Limb (tissue), 2 donors: ENCODE measurements at regions not wholly inside any gene's neighbourhood (a gene's known extent, or its start where the extent isn't known, plus 50 kb on each side); places are given as distances from the start of the nearest gene placed in this dataset.
A peak's percentile ranks its signal among the peaks of the same experiment; 100 is the strongest.
"Not testable (repeated sequence)": the region's sequence is repeated elsewhere in the genome, so short reads cannot be mapped to it uniquely, and the experiment has no call there.

Experiments used
- DNase-seq, 2 donors: peaks; one replicate each; pipeline ENCODE4 v3.0.0-alpha.2; 2016; ENCODE audit errors: extremely low spot score in 2 of 2

DNA sequence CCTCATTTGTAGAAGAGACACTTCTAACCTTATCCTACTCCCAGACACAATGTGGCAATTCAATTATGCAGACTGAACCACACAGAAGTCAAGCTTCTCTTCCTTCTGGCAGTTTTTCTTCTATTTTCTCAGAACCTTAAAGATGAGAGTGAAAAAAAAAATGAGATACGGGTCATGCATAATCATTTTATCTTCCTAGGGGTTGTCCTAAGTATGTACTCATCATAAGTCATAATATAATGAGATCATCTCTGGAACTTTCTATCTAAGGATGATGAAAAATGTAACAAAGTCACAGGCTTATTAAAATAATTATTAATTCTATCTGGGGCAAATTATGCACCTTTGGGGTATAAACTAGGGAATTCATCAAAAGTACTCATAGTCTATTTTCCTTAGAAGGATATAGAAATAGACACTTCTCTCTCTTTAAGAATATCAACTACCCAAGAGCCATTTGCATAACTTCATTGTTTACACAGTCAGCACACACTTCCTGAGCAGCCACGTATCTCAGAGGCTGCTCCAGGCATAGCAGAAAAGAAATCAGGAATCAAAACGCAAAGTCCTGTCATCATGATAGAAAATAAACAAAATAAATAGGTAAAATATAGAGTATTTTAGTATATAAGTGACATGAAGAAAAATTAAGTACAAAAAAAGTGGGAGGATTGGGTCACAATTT, 345.9 kb upstream of the SPHKAP start:
- DNase-seq, result no peak

DNA sequence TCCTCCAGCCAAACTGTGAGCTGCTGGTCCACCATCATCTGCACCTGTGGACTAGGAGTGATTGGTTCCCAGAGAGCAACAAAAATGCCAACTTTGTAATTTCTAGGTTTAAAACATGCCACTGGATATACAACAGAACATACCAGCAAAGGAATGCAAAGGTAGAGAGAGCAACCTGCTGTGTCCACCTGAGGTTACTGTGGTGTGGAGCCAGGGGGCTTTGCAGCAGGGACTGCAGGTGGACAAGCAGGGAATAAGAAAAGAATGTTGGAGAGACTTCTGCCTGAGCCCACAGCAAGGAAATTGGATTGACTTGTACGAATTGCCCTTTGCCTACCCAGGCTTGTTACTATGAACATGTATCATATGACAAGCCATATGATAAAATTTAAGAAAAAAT, 345.2 kb upstream of the SPHKAP start:
- DNase-seq, result no peak

DNA sequence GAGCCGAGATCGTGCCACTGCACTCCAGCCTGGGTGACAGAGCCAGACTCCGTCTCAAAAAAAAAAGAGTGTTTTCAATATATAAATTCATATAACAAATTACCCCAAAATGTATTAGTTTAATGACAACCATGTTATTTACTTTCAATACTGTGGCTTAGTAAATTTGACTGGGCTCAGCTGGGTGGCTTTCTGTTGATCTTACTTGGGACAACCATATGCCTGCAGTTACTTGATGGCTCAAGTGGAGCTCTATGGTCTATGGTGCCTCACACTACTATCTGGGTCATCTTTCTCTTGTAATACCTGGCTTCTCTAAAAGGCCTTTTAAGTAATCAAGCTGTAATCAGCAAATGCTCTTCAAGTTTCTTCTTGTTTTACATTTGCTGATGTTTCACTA, 341.5 kb upstream of the SPHKAP start:
- no peak for DNase-seq

DNA sequence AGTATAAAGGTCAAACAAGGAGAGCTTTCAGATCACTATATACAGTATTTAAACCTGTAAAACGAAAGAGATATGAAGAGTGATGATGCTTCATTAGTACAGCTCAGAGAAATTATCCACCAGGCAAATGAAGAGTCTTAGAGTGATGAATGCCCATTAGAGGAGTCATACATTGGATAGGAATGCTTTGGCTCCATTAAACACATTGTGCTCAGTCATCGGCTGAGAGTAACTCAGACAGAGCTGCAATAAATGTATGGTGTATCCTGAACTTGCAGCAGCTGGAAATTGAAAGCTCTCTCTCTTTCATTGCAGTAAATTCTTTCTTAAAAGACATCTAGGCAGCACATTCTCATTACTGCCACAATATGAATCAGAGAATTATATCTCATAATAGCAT, 340.8 kb upstream of the SPHKAP start:
- no peak for DNase-seq

DNA sequence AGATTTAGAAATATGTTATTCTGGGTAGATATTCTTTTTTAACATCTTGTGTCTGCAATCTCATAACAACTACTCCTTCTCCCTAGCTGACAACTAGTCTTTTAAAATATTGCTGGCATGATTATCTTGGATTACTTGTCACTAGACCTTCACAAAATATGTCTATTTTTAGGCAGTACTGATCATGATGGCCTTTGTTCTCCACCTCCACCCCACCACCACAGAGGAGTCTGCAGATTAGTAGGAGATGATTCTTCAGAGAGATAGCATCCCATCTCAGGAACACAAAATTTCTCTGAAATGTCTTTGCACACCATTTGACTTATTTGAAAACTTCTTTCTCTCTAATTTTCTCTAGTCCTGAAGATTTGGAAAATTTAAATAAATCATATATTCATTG, 338.1 kb upstream of the SPHKAP start:
- DNase-seq, result no peak

DNA sequence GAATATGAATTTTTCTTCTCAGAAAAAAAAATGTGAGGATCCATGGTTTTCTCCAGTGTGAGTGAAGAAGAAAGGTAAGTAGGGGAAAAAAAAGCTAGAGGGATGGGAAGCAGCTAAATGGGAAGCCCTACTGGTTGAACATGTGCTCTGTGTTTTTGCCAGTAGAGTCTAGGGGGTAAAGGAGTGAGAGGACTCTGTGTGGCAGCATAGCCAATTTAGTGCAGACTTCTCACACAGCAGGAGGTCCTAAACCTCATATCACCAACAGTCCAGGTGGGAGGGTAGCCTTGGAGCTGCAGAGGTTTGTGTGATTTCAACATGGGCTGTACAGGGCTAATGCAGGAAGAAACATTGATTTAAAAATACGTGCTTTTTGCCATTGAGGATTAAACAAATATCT, 334.5 kb upstream of the SPHKAP start:
- DNase-seq, result no peak

DNA sequence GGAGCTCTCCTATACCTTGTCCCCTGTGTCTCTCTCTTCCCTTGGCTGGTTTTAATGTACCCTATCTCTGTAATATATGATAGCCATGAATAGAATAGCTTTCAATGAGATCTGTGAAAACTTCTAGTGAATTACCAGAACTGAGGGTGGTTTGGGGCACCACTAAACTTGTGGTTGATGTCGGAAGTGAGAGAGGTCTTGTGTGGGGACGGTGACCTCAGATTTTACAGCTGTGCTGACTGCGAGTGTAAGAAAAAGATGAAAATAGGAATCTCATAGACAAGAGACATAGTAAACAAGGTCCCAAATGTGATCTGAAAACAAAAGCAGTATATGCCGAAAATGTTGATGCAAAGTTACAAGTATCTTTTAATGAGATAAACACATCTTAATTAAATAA, 332.0 kb upstream of the SPHKAP start:
- DNase-seq, result not testable (repeated sequence)

DNA sequence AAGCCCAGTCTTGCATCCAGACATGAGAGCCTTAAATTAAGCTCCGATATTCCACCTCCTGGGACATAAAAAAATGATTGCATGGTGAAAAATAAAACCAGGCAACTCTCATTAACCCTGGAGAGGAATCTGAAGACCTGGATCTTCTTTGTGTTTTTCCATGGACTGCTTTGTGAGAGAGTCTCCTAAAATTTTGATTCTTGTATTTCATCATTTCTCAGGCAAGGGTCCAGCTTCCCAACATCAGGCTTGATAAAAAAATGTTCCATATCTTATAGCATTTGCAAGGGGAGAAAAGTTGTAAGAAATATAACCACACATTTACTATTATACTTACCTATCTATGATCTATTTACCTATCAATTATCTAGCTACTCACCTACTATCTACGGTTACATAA, 327.5 kb upstream of the SPHKAP start:
- no peak for DNase-seq

DNA sequence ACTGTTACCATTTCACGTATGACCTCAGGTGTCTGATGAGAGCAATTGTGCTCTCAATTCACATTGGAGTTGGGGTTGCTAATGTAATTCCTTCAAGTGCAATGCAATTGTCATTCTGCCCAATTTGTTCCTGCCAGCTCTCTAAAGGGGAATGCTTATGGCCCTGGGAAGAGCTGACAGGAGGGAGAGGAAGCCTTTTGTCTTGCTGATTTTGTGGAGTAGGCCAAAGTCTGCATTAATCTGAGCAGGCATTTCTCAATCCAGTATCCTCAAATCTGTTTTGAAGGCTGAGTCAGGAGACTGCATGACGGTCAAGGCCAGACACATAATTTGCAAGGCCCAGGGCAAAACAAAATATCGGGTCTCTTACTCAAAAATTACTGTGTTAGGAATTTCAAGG, 326.4 kb upstream of the SPHKAP start:
- no peak for DNase-seq

DNA sequence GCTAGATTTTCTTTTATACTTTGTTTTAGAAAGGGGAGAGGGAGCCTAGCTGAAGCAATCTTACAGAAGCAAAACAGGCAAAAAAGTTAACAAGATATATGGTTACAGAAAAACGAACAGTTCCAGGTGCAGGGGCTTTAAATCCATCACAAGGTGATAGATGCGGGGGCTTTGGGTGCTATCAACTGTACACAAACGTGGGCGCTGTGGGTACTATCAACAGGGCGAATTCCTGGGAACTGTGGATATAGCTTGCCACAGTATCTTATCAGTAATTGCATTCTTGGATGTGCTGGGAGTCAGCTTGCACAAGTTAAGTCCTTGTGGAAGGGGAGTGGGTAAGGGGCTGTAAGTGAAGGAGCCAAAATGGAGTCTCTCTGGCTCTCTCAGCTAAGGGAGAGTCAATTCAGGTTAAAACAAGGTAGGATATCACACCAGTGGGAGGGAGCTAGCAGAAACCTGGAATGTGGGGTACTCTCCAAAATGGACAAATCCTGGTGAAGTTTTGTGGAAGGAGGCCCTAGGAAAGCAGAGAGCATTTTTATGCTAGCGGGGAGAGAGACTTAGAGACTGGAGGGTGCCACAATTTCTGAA, 325.8 kb upstream of the SPHKAP start:
- DNase-seq, result no peak

DNA sequence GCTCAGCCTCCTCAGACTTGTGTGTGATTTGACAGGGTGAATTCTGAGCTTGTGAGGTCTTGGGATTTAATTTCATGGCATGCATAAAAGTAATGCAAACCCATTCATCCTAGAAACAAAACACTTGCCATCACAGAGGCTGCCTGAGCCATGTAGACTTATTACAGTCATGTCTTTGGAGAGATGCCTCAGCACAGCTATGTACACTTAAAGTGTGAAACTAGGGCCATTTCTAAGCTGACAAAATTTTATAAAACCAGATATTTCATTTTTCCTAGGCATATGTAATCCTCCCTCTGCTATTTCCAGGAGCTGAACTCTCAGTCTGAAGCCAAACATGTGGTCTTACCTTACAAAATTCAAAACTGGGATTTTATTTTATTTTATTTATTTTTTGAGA, 322.2 kb upstream of the SPHKAP start:
- no peak for DNase-seq

DNA sequence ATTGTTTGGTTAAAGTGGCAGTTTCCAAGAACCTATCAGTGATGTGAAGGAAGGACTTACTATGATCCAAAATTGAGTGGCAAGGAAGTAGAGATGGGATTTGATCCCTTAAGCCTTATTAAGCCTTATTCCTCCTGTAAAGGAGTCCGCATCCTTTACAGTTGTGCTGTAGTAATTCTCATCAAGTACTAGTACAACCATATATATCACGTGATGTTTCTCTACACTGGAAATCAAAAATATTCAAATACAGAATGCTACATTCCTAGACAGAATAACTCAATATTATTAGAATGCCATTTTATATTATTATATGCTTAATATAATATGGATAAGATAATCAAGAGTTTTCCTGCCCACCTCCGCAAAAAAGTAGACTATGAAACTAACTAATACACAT, 312.4 kb upstream of the SPHKAP start:
- no peak for DNase-seq

DNA sequence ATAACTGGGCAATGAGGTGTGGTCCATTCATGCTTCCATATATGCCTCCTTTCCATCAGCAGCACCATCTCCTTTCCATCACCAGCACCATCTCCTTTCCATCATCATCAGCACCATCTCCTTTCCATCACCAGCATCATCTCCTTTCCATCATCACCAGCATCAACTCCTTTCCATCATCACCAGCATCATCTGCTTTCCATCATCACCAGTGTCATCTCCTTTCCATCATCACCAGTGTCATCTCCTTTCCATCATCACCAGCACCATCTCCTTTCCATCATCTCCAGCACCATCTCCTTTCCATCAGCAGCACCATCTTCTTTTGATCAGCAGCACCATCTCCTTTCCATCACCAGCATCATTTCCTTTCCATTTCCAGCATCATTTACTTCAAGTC, 297.5 kb upstream of the SPHKAP start:
- DNase-seq, result no peak

DNA sequence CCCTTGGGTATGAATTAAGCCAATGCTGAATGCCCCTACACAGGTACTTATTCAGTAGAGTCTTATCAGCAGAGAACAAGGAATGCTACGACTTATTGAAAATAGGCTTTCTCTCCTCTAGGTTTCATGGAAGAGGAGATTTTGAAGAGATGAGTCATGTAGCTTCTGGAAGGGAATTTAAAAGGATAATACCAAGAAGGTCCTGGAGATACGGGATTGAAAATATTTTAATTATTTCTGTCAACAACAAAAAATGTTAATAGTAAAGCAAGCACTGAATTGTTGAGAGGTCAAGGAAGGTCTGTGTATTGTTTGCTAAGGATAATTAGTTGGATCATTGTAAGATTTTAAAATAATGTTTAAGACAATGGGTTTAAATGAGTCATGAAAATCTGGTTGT, 293.0 kb upstream of the SPHKAP start:
- no peak for DNase-seq

DNA sequence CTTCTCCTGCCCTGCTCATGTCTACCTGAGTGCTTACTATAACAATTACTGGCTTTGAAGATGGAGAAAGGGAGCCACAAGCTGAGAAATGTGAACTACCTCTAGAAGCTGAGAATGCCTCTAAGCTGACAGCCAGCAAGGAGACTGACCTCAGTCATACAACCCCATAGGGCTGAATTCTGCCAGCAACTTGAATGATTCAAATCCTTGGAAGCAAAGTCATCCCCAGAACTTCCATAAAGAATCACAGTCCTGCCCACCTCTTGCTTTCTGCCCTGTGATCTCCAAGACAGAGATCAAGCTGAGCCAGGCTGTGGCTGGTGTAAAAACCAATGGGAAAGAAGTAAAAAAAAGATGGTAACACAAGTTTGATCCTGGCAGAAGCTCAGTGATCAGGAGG, 288.2 kb upstream of the SPHKAP start:
- DNase-seq, result no peak

DNA sequence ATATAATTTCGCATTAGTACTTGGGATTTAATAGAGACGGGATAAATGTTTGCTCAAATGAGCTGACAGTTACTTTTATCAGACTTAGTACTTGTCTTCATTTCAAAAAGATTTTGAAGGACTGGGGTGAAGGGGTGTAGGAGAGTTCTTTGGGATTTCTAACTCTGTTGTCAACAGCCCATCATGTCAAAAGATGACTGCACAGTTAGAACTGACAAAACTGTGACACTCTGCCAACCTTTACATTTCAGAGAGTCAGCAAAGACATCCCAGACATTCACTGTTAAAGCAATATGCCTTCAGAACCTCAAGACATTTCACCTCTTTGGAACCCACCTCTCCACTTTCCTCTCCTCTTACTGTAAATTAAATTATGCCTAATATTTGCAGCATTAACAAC, 285.4 kb upstream of the SPHKAP start:
- DNase-seq, result no peak

DNA sequence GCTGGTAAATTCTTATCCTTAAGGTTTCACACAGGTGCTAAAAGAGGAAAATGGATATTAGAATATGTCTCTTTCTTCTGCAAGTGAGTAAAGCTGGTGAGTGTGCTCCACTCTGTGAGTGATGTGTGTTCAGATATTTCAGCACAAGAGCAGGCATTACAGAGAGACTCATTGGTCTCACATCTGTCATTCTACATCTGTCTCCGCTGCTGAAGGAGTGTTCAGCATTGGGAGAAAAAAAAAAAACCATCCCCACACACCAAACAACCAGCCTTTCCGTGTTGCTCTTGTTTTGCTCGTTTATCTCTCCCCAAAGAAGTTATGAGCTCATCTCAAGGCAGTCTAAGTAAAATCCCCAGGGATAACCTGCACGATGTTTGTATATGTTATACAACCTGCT, 283.9 kb upstream of the SPHKAP start:
- DNase-seq, result no peak

DNA sequence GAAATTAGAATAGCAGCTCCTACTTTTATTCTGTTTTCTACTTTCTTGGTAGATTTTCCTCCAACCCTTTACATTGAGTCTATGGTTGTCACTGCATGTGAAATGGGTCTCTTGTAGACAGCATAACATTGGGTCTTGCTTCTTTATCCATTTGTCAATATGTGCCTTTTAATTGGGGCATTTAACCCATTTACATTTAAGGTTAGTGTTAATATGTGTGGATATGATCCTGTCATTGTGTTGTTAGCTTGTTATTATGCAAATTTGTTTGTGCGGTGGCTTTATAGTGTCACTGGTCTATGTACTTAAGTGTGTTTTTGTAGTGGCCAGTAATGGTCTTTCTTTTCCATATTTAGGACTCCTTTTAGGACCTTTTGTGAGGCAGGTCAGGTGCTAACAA, 276.9 kb upstream of the SPHKAP start:
- no peak for DNase-seq

DNA sequence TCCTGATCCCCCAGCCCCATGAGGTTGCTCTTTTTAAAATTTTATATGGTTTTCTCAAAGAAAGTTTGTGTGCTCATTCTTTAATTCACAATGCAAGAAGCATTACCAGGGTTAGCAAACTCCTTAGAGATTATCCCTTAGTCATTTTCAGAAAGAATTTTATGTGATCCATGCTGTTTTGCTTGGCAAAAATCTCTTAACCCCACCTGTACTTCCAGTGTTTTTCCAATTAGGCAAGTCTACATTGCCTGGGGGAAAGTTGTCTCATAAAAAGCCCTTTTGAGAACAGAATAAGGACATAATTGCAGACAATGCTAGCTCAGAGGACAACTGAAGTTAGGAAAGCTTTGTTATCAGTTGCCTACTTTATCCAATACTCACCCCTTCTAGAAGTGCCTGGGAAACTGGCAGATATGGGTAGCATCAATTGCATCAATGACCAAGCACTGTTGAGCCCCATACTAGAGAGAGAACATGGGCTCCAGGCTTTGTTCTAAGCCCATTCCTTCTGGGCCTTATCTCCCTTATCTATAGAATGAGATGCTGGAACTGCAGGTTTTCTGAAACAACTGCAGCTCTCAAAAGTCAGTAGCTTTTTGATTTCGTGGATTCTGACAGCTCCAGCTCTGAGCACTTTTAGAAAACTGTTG, 265.9 kb upstream of the SPHKAP start:
- DNase-seq, result no peak

DNA sequence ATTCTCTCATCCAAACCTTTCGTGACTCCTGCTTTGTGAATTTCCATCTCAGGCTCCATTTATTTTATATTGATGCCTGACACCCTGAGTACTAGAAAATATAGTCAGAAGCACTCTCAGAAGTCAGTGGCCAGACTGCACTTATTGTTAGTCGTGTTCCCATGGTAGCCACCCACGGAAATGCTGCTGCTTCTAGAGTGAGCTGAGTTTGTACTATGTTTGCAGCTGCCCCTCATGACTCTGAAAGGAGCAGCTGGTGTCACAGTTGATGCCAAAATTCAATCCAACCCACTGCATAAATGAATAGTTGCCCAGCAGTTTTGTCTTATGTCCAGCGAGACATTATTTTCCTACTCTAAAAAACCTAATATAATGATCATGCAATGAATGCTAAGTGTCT, 265.2 kb upstream of the SPHKAP start:
- peak; percentile 46 to 65 for DNase-seq

DNA sequence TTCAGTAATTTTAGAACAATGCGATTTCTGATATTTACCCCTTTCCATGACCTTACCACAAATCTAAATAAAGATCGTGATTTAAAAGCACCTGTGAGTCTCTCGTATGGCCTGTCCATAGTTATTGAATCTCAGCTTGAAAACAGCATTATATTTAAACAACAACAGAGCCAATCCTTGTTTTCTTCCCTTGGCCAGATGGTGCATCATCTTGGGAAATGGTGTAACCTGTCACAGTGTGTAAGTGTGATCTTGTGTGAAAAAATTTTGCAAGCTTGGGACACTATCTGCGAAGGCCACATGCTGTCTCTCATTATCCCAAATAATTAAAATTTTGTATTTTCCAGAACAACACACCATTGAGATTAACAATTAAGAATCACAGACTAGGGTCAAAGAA, 262.7 kb upstream of the SPHKAP start:
- DNase-seq, result no peak

DNA sequence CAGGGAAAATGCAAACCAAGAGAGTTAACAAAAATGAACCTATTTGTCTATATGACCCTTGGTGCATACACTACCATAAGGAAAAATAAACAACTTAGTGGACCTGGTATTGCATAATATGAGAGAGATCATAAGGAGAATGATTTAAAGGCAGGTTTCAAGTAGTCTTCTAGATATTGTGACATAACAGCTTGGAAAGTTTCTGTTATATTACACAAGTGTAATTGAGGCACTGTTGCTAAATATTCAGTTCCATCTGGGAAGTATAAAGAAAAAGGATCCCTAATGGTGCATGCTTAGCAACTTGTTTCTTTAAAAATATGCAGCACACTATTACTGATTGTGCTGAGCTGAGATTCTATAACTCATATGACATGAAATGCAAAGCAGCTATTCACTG, 252.2 kb upstream of the SPHKAP start:
- DNase-seq, result no peak

DNA sequence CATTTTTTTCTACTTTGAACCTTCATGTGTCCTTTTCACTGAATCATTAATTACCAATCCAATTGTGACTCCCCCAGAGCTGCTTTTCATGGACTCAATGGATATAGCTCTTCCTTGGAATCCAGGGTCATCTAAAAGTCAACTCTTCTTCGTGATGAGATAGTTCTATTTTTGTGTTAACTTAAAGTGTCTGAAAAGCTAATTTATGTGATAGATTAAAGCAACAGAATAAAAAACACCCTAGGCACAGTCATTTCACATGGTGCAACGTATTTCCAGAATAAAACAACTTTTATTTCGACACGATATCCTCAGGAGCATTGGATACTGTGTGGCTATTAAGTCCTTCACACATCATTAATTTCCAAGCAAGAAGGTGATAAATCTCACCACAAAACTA, 250.6 kb upstream of the SPHKAP start:
- DNase-seq, result no peak
